SU-DHL-6 (cell line): ENCODE measurements at regions not wholly inside any gene's neighbourhood (a gene's known extent, or its start where the extent isn't known, plus 50 kb on each side); places are given as distances from the start of the nearest gene placed in this dataset.

ENCODE experiments used
- CTCF ChIP-seq: fragments of 200-600 bp; sonication (generic); IDR thresholded peaks from one replicate; pipeline ENCODE4 v1.5.1; 2017; ENCODE audit warnings: antibody characterized with exemption, mild to moderate bottlenecking, low read length, moderate library complexity; ENCODE audit not compliant: insufficient read depth, poor library complexity, severe bottlenecking
- EZH2phosphoT487 ChIP-seq: fragments of 200-600 bp; sonication (generic), shearing (Covaris generic); conservative IDR thresholded peaks from 2 replicates; pipeline ENCODE4 v1.6.1; 2018; ENCODE audit warnings: mild to moderate bottlenecking, antibody characterized with exemption, low read length, moderate library complexity, mixed read lengths

DNA sequence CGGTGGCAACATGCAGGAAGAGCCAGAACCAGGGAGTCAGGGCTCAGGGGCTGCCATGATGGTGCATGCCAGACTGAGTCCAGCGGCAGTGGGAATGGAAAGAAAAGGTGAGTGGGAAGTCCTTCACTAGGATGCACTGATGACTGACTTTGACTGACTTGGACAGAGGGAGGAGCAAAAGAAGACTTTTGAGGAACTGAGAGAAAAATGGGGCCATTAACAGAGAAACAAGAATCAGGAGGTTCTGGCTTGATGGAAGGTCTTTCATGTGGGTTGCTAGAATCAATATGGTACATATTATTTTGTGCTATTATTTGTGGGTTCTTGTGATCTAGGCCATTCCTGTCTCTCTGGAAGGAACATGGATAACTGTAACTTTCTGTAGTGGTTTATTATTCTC lies 454.6 kb upstream of the PROX1 start:
- TF ChIP-seq CTCF (no peak), EZH2phosphoT487 (no peak)
